Left ventricle myocardium superior (tissue), 1 donor: ENCODE measurements at regions not wholly inside any gene's neighbourhood (a gene's known extent, or its start where the extent isn't known, plus 50 kb on each side); places are given as distances from the start of the nearest gene placed in this dataset.
"Not testable (repeated sequence)": the region's sequence is repeated elsewhere in the genome, so short reads cannot be mapped to it uniquely, and the experiment has no call there.

ENCODE experiments used
- ATAC-seq: fragments of 200-7000 bp; cut with Tn5 transposase; one replicate; pipeline ENCODE4 v1.9.1; 2020; ENCODE audit warnings: mild to moderate bottlenecking, moderate library complexity
- DNase-seq: peaks from one replicate; pipeline ENCODE4 v3.0.0-alpha.2; 2020
- intact Hi-C: fragments of 100-400 bp; cut with micrococcal nuclease; formaldehyde crosslinking; loops from one replicate; pipeline ENCODE4 v1.11.0; 2022
- donor health status: DM: no; HTN: yes; CAD: no; lungs with severe emphysema.

- intact Hi-C loops = no loop called here
- DNase-seq (no peak), ATAC-seq (no peak)
Observed at GRCh38 chr3:17891139-17891856, 148.9 kb upstream of the TBC1D5 start.

GRCh38 chr3:17885986-17886385, 143.6 kb upstream of the TBC1D5 start:
- ATAC-seq = no peak
- intact Hi-C loops = no loop called here
- no peak for DNase-seq

GRCh38 chr3:17882981-17883380, 140.6 kb upstream of the TBC1D5 start:
- DNase-seq (no peak), ATAC-seq (no peak)
- intact Hi-C loops = no loop called here

- no peak for DNase-seq
- intact Hi-C loops = no loop called here
- ATAC-seq = no peak
Observed at GRCh38 chr3:17877299-17877698, 134.9 kb upstream of the TBC1D5 start.

- intact Hi-C loops = no loop called here
- ATAC-seq (no peak), DNase-seq (no peak)
Observed at GRCh38 chr3:17874636-17875035, 132.2 kb upstream of the TBC1D5 start.

GRCh38 chr3:17872457-17872856, 130.0 kb upstream of the TBC1D5 start:
- DNase-seq (no peak), ATAC-seq (no peak)
- intact Hi-C loops = no loop called here

GRCh38 chr3:17865631-17866030, 123.2 kb upstream of the TBC1D5 start:
- DNase-seq (no peak), ATAC-seq (no peak)
- intact Hi-C loops = no loop called here

- intact Hi-C loops = no loop called here
Observed at GRCh38 chr3:17861476-17861875, 119.0 kb upstream of the TBC1D5 start.

GRCh38 chr3:17860840-17861471, 118.5 kb upstream of the TBC1D5 start:
- intact Hi-C loops, ATAC-seq, DNase-seq: not testable (repeated sequence)

More at GRCh38 chr3:17861476-17861875, 119.0 kb upstream of the TBC1D5 start:
- DNase-seq = no peak
- ATAC-seq = no peak

- no peak for DNase-seq
- ATAC-seq = no peak
- intact Hi-C loops = no loop called here
Observed at GRCh38 chr3:17852217-17852616, 109.8 kb upstream of the TBC1D5 start.

- intact Hi-C loops = no loop called here
- ATAC-seq = no peak
- no peak for DNase-seq
Observed at GRCh38 chr3:17850448-17850847, 108.0 kb upstream of the TBC1D5 start.

GRCh38 chr3:17848102-17848501, 105.7 kb upstream of the TBC1D5 start:
- intact Hi-C loops = loop anchor here (10.0 kb wide), 1 partner anchor 593 kb away; no protein-coding TSS in a partner anchor
- DNase-seq = no peak
- no peak for ATAC-seq

- DNase-seq (no peak), ATAC-seq (no peak)
- intact Hi-C loops = loop anchor here (10.0 kb wide), 1 partner anchor 592 kb away; no protein-coding TSS in a partner anchor
Observed at GRCh38 chr3:17847156-17847555, 104.7 kb upstream of the TBC1D5 start.

GRCh38 chr3:17846466-17846865, 104.0 kb upstream of the TBC1D5 start:
- ATAC-seq = no peak

GRCh38 chr3:17845026-17845812, 102.8 kb upstream of the TBC1D5 start:
- ATAC-seq (no peak), DNase-seq (no peak)
- intact Hi-C loops = loop anchor here (10.0 kb wide), 1 partner anchor 590 kb away; no protein-coding TSS in a partner anchor

More at GRCh38 chr3:17846466-17846865, 104.0 kb upstream of the TBC1D5 start:
- intact Hi-C loops = loop anchor here (10.0 kb wide), 1 partner anchor 592 kb away; no protein-coding TSS in a partner anchor
- no peak for DNase-seq

GRCh38 chr3:17844236-17844635, 101.8 kb upstream of the TBC1D5 start:
- intact Hi-C loops = loop anchor here (5.0 to 10.0 kb wide), 2 partner anchors 412 to 589 kb away; no protein-coding TSS in a partner anchor
- no peak for DNase-seq
- no peak for ATAC-seq

- ATAC-seq (peak; percentile 86), DNase-seq (peak; percentile 81)
- intact Hi-C loops = loop anchor here (5.0 to 10.0 kb wide), 2 partner anchors 409 to 587 kb away; no protein-coding TSS in a partner anchor
Observed at GRCh38 chr3:17841190-17841828, 98.9 kb upstream of the TBC1D5 start.

- ATAC-seq (no peak), DNase-seq (no peak)
- intact Hi-C loops = loop anchor here (5.0 to 10.0 kb wide), 2 partner anchors 408 to 586 kb away; no protein-coding TSS in a partner anchor
Observed at GRCh38 chr3:17840651-17841050, 98.2 kb upstream of the TBC1D5 start.

- DNase-seq (no peak), ATAC-seq (no peak)
- intact Hi-C loops = loop anchor here (5.0 to 10.0 kb wide), 2 partner anchors 408 to 585 kb away; no protein-coding TSS in a partner anchor
Observed at GRCh38 chr3:17840126-17840525, 97.7 kb upstream of the TBC1D5 start.
